Breast epithelium (tissue), 4 donors: ENCODE measurements at regions not wholly inside any gene's neighbourhood (a gene's known extent, or its start where the extent isn't known, plus 50 kb on each side); places are given as distances from the start of the nearest gene placed in this dataset.

Experiments used
- DNase-seq, 2 donors: peaks; one replicate each; pipeline ENCODE4 v3.0.0-alpha.2; 2019; ENCODE audit warnings: low spot score in 2 of 2
- H3K27ac ChIP-seq, 2 donors: fragments of 200-600 bp; sonication (generic) in 1 of 2; one replicate each; pipeline ENCODE4 v1.5.1; 2016 to 2019; ENCODE audit warnings: mild to moderate bottlenecking in 1 of 2
- H3K27me3 ChIP-seq, 2 donors: fragments of 200-600 bp; sonication (generic) in 1 of 2; one replicate each; pipeline versions ENCODE4 v1.5.1 to v1.6.0; 2017 to 2019; ENCODE audit warnings: control low read depth in 1 of 2, mild to moderate bottlenecking in 1 of 2
- H3K36me3 ChIP-seq: fragments of 200-600 bp; one replicate; pipeline ENCODE4 v1.5.1; 2019
- H3K4me1 ChIP-seq, 2 donors: fragments of 200-600 bp; sonication (generic); one replicate each; pipeline ENCODE4 v1.5.1; 2016 to 2019; ENCODE audit warnings: control low read depth in 1 of 2
- H3K4me3 ChIP-seq, 3 donors: fragments of 200-600 bp; sonication (generic); 1 replicate in 2 of 3; 2 replicates in 1 of 3; pipeline ENCODE4 v1.5.1; 2016 to 2019; ENCODE audit warnings: mild to moderate bottlenecking in 3 of 3, moderate library complexity in 2 of 3
- H3K9me3 ChIP-seq, 2 donors: fragments of 200-600 bp; sonication (generic) in 1 of 2; one replicate each; pipeline ENCODE4 v1.5.1; 2016 to 2019; ENCODE audit warnings: control low read depth in 1 of 2
- CTCF ChIP-seq, 3 donors: fragments of 450-650 bp; IDR thresholded peaks; one replicate each; pipeline ENCODE4 v1.5.1; 2016 to 2017; ENCODE audit warnings: antibody characterized with exemption in 3 of 3, mild to moderate bottlenecking in 3 of 3, moderate library complexity in 3 of 3
- POLR2A ChIP-seq: fragments of 450-650 bp; IDR thresholded peaks from one replicate; pipeline ENCODE4 v1.6.1; 2016; ENCODE audit warnings: antibody characterized with exemption, mild to moderate bottlenecking, moderate library complexity
- POLR2AphosphoS5 ChIP-seq, 3 donors: sonication (generic); formaldehyde crosslinking; IDR thresholded peaks; one replicate each; pipeline ENCODE4 v1.6.1; 2017; ENCODE audit warnings: antibody characterized with exemption in 3 of 3
- intact Hi-C: fragments of 100-400 bp; cut with DNase I; formaldehyde crosslinking; loops from one replicate; pipeline ENCODE4 v1.15.1; 2023; ENCODE audit warnings: low total_unique reads

- intact Hi-C loops, result no loop called here
- H3K27me3 ChIP-seq, result no peaks in the 10 kb centered on the region
- H3K4me1 ChIP-seq, result no peaks in the 10 kb centered on the region
- H3K36me3 ChIP-seq, result no peaks in the 10 kb centered on the region
- no peak overlapping the region for H3K4me3 ChIP-seq
- TF ChIP-seq POLR2AphosphoS5 (IDR thresholded peaks at IDR 0.05), result no peak
- no peak for TF ChIP-seq CTCF (IDR thresholded peaks at IDR 0.05)
- TF ChIP-seq POLR2A, result no peak
- no peaks in the 10 kb centered on the region for H3K9me3 ChIP-seq
- no peak overlapping the region for H3K27ac ChIP-seq
- DNase-seq, result no peak
Observed at GRCh38 chr6:14310960-14311359, 193.4 kb downstream of the CD83 start.

GRCh38 chr6:14312587-14312986 lies 195.0 kb downstream of the CD83 start:
- Histone ChIP-seq H3K4me1 (no peaks in the 10 kb centered on the region), H3K36me3 (no peaks in the 10 kb centered on the region), H3K4me3 (no peak overlapping the region), H3K9me3 (no peaks in the 10 kb centered on the region), H3K27me3 (no peaks in the 10 kb centered on the region), H3K27ac (no peak overlapping the region)
- no peak for DNase-seq
- intact Hi-C loops, result no loop called here
- no peak for TF ChIP-seq CTCF (IDR thresholded peaks at IDR 0.05)

GRCh38 chr6:14313248-14313647 lies 195.7 kb downstream of the CD83 start:
- no peaks in the 10 kb centered on the region for H3K36me3 ChIP-seq
- no peak for DNase-seq
- H3K27ac ChIP-seq, result no peak overlapping the region

GRCh38 chr6:14315353-14315752 lies 197.8 kb downstream of the CD83 start:
- Histone ChIP-seq H3K9me3 (no peaks in the 10 kb centered on the region), H3K4me1 (no peaks in the 10 kb centered on the region), H3K27ac (no peak overlapping the region), H3K36me3 (no peaks in the 10 kb centered on the region), H3K27me3 (no peaks in the 10 kb centered on the region), H3K4me3 (no peak overlapping the region)
- DNase-seq, result no peak
- intact Hi-C loops, result no loop called here
- no peak for TF ChIP-seq POLR2A
- no peak for TF ChIP-seq CTCF (IDR thresholded peaks at IDR 0.05)
- TF ChIP-seq POLR2AphosphoS5 (IDR thresholded peaks at IDR 0.05), result no peak

More at GRCh38 chr6:14313248-14313647, 195.7 kb downstream of the CD83 start:
- TF ChIP-seq CTCF (IDR thresholded peaks at IDR 0.05), result no peak
- no peak for TF ChIP-seq POLR2A
- no peak for TF ChIP-seq POLR2AphosphoS5 (IDR thresholded peaks at IDR 0.05)
- no peaks in the 10 kb centered on the region for H3K27me3 ChIP-seq
- no peaks in the 10 kb centered on the region for H3K4me1 ChIP-seq
- no peak overlapping the region for H3K4me3 ChIP-seq
- no peaks in the 10 kb centered on the region for H3K9me3 ChIP-seq
- intact Hi-C loops, result no loop called here

GRCh38 chr6:14316651-14317386 lies 199.2 kb downstream of the CD83 start:
- Histone ChIP-seq H3K4me1 (no peaks in the 10 kb centered on the region), H3K27ac (no peak overlapping the region), H3K9me3 (no peaks in the 10 kb centered on the region), H3K4me3 (no peak overlapping the region), H3K27me3 (no peaks in the 10 kb centered on the region), H3K36me3 (no peaks in the 10 kb centered on the region)
- no peak for DNase-seq
- intact Hi-C loops, result no loop called here
- TF ChIP-seq CTCF (IDR thresholded peaks at IDR 0.05), result no peak
- no peak for TF ChIP-seq POLR2A
- TF ChIP-seq POLR2AphosphoS5 (IDR thresholded peaks at IDR 0.05), result no peak
